NOMO-1 (cell line): ENCODE measurements at regions not wholly inside any gene's neighbourhood (a gene's known extent, or its start where the extent isn't known, plus 50 kb on each side); places are given as distances from the start of the nearest gene placed in this dataset.

Source experiments
- DNase-seq, 2 experiments: peaks; one replicate each; lab custom pipeline; 2025; ENCODE audit not compliant: unreplicated experiment in 2 of 2; lab: John Stamatoyannopoulos, UW

DNA sequence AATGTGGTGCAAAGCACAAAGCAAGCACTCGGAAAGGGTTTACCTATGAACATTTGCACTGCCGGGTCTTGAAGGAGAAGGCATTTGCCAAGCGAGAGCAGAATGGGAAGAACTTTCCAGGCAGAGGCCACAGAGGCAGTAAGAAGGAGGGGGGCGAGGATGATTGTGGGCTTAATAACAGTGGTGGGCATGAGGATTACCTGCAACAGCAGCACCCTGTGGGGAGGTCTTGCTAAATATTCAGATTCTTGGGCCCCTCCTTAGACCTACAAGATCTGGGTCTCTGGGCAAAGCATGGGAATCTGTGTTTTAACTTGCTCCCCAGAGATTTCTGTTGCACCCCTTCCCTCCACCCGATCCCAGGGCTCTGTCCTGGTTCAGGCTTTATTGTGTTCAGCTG lies 75.1 kb upstream of the ZBED5 start:
- no peak for DNase-seq

- DNase-seq: no peak
These were observed 74.2 kb upstream of the ZBED5 start for GRCh38 chr11:10931761-10932670.

GRCh38 chr11:10930972-10931760 lies 73.3 kb upstream of the ZBED5 start:
- peak in 1 of 2 experiments; percentile 18 for DNase-seq

DNA sequence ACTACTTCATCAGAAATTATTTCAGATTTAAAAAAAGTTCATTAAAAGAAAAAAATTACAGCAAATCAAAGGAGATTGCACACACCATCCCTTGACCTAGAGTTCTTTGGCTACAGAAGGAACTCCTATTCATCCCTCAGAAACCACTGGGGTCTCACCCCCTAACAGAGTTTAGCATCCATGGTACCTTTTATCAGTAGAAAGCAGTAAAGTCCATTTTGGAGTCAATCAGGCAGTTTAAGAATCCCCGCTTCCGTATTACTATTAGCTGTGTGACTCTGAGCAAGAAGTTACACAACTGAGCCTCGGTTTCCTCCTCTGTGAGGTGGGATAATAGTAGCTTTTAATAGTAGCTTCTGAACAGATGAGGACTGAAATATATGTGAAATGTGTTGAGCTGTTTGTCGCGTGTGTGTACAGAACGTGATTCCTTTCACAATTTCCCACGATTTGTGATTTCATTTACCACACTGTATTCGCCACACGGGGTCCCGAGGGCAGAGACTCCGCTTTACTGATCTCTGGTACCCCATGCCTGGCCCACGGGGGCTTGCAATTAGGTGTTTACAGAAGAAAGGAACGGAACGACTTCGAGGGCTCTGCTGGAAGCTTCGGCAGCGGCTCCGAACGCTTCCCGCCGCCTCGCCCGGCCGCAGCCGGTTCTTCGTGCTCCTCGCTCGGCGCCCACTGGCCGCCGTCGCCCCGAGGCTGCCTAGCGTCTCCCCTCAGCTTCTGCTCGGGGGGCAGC lies 72.5 kb upstream of the ZBED5 start:
- peak in 1 of 2 experiments; percentile 15 for DNase-seq

- DNase-seq: no peak
These were observed 69.7 kb upstream of the ZBED5 start for GRCh38 chr11:10927538-10927937.

DNA sequence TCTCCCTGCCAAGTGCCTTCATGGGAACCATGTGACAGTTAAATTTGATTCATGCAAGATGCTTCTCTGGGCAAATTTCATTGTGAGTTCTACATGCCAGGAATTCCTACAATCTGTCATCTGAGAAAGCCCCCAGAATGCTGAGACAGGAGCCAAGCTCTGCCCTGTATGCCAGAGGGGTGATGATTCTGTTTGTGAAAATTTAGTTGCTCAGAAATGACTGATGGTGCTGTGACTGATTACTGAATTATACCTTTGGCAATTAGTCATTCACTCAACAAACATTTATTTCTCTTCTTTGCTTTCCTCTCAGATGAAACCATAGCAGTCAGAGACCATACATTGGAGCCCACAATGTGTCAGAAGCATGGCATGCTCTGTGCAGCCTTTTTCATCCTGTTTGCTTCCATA lies 69.0 kb upstream of the ZBED5 start:
- DNase-seq: no peak

DNA sequence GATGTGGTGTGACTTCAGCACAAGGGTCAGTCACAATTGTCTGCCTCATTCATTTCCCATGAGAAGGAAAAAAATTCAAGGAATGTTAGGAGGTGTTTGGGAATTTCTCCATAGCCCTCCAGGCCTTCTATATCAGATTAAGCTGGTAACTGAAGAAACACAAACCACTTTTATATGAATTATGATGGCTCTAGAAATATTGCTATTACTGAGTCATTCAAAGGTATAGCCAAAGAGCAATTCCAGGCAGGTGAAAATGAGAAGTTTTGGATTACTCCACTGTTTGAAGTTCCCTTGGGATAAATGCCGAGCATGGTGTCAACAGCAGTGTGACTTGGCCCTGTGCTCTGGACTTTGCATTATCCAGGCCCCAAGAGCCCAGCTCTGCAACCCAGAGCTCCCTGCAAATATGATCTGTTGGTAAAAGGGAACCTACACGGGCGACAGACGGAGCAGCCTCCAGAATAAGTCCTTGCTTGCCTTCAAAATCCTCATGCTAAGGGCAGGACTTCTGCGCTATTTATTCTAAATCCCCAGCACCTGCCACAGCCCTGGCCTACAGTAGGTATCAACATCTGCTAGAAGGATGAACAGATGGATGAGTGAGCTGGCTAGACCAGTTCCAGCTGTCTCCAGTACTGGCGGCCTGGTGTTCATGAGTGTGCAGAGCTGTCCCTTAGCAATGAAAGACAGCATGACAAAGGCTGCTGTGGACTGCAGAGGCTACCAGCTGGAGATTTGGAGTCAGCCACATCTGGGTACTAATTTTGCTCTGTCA lies 67.5 kb upstream of the ZBED5 start:
- no peak for DNase-seq

GRCh38 chr11:10923882-10924281 lies 66.0 kb upstream of the ZBED5 start:
- DNase-seq: no peak

- no peak for DNase-seq
These were observed 65.0 kb upstream of the ZBED5 start for GRCh38 chr11:10922892-10923291.

GRCh38 chr11:10920875-10921274 lies 63.0 kb upstream of the ZBED5 start:
- DNase-seq: no peak

DNA sequence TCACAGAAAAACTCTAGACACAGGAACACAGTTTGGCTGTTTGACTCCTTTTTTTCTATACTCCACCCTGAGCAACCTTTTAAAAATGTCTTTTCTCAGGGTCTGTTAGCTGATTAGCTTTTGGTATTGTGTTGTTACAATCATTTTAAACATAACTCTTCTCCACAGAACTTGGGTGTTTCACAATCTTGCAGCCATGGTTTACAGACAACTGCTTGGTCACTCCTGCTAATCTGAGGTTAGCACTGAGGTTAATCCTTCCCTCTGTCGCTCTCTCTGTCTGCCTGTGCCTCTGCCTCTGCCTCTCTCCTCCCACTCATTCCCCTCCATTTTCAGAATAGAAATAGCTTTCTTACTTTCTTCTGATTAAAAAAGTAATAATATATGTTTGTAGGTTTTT lies 62.4 kb upstream of the ZBED5 start:
- peak; percentile 23 to 88 for DNase-seq

GRCh38 chr11:10918698-10919097 lies 60.8 kb upstream of the ZBED5 start:
- DNase-seq: peak in 1 of 2 experiments; percentile 37

DNA sequence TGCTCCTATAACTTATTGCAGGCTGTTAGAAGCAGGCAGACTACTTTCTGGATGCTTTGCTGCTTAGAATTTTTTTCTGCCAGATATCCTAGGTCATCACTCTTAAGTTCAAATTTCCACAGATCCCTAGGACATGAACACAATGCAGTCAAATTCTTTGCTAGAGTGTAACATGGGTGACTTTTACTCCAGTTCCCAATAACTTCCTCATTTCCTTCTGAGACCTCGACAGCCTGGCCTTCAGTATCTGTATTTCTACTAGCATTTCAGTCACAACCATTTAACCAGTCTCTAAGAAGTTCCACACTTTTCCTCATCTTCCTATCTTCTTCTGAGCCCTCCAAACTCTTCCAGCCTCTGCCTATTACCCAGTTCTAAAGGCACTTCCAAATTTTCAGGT lies 60.4 kb upstream of the ZBED5 start:
- peak in 1 of 2 experiments; percentile 5 for DNase-seq

DNA sequence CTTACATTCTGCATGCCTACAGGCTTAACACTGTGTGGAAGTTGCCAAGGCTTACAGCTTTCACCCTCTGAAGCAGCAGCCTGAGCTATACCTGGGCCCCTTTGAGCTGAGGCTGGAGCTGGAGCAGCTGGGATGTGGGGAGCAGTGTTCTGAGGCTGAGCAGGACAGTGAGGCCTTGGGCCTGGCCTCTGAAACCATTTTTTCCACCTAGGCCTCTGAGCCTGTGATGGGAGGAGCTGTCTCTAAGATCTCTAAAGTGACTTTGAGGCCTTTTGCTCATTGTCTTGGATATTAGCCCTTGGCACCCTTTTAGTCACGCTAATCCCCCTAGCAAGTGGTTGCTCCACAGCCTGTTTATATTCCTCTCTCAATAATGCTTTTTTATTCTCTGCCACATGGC lies 59.9 kb upstream of the ZBED5 start:
- no peak for DNase-seq

- DNase-seq: no peak
These were observed 58.8 kb upstream of the ZBED5 start for GRCh38 chr11:10916665-10917064.

GRCh38 chr11:10914050-10914449 lies 56.2 kb upstream of the ZBED5 start:
- DNase-seq: peak in 1 of 2 experiments; percentile 30

- no peak for DNase-seq
These were observed 55.2 kb upstream of the ZBED5 start for GRCh38 chr11:10913075-10913474.

DNA sequence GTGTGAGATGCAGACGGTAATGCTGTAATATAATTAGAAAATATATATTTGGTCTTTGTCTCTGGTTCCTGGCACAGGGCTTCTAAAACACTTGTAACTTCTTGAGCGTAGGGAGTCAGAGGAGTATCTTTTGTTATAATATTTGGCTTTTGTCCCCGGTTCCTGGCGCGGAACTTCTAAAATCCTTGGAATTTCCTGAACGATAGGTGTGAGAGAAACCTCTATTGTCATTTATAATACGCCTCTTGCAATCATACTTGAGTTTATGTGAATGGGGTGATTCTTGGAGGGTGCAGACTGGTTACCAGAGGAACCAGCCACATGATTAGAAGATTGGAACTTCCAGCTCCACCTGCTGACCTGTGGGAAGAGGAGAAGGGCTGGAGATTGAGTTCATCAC lies 54.1 kb upstream of the ZBED5 start:
- DNase-seq: no peak

- DNase-seq: no peak
These were observed 51.5 kb upstream of the ZBED5 start for GRCh38 chr11:10909141-10909883.
